Large intestine (tissue), 3 donors: ENCODE measurements at regions not wholly inside any gene's neighbourhood (a gene's known extent, or its start where the extent isn't known, plus 50 kb on each side); places are given as distances from the start of the nearest gene placed in this dataset.

Experiments
- DNase-seq, 2 donors: peaks; one replicate each; pipeline versions ENCODE4 v3.0.0 to v3.0.0-alpha.2; 2013
- H3K27ac ChIP-seq: one replicate; pipeline ENCODE4 v1.5.1; 2013; ENCODE audit warnings: low read length
- H3K27me3 ChIP-seq: 2 replicates; pipeline ENCODE4 v1.6.1; 2013; ENCODE audit warnings: low read length; ENCODE audit not compliant: control insufficient read depth, insufficient read depth
- H3K36me3 ChIP-seq: 2 replicates; pipeline ENCODE4 v1.6.1; 2013; ENCODE audit warnings: low read length; ENCODE audit not compliant: control insufficient read depth, insufficient read depth
- H3K4me1 ChIP-seq: one replicate; pipeline ENCODE4 v1.6.1; 2013; ENCODE audit warnings: low read length; ENCODE audit not compliant: control insufficient read depth, insufficient read depth
- H3K4me3 ChIP-seq: one replicate; pipeline ENCODE4 v1.5.1; 2013; ENCODE audit warnings: low read length
- H3K9me3 ChIP-seq: one replicate; pipeline ENCODE4 v1.6.1; 2013; ENCODE audit warnings: mild to moderate bottlenecking, low read depth, low read length, moderate library complexity; ENCODE audit not compliant: control insufficient read depth
- WGBS: methylation state at CpG from one replicate; pipeline ENCODE4 v1.1.5; 2013; ENCODE audit warnings: low lambda C conversion rate; ENCODE audit not compliant: insufficient coverage; 5-methylcytosine and 5-hydroxymethylcytosine counted together

- no peak overlapping the region for H3K4me3 ChIP-seq
- no CpG with 5 or more reads among the region's 5 CpGs for WGBS
Observed at GRCh38 chr10:83886871-83887270, 252.4 kb upstream of the GHITM start.

DNA sequence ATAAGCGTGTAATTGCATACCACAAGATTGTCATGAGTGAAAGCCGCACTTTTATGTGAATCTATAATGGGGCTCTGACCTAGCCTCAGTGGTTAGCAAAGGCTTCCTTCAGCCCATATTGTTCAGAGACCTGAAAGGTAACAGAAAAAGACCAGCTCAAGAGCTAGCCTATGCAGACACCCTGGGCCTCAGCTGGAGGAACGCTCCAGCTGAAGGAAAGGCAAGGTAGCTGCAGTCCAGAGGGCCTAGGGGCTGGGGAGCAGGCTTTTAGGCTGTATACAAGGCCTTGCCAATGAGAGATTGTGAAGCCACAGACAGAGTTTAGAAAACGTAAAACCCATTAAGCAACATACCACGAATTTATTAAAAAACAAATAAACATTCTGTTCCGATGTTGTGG is 246.6 kb upstream of the GHITM start:
- no peak overlapping the region for H3K4me3 ChIP-seq
- no peaks in the 10 kb centered on the region for H3K4me1 ChIP-seq
- no peak for DNase-seq
- H3K27me3 ChIP-seq: no peaks in the 10 kb centered on the region
- 86% methylated on average over 4 of the region's 6 CpGs for WGBS
- no peaks in the 10 kb centered on the region for H3K36me3 ChIP-seq
- H3K9me3 ChIP-seq: no peaks in the 10 kb centered on the region
- no peak overlapping the region for H3K27ac ChIP-seq

More at GRCh38 chr10:83886871-83887270, 252.4 kb upstream of the GHITM start:
- Histone ChIP-seq H3K27me3 (no peaks in the 10 kb centered on the region), H3K27ac (no peak overlapping the region), H3K9me3 (no peaks in the 10 kb centered on the region), H3K36me3 (no peaks in the 10 kb centered on the region), H3K4me1 (no peaks in the 10 kb centered on the region)
- no peak for DNase-seq

- H3K27ac ChIP-seq: no peak overlapping the region
- no peak overlapping the region for H3K4me3 ChIP-seq
- no peaks in the 10 kb centered on the region for H3K27me3 ChIP-seq
- no peaks in the 10 kb centered on the region for H3K4me1 ChIP-seq
- DNase-seq: no peak
- no CpG with 5 or more reads among the region's 6 CpGs for WGBS
- H3K9me3 ChIP-seq: no peaks in the 10 kb centered on the region
- no peaks in the 10 kb centered on the region for H3K36me3 ChIP-seq
Observed at GRCh38 chr10:83896219-83896618, 243.1 kb upstream of the GHITM start.

DNA sequence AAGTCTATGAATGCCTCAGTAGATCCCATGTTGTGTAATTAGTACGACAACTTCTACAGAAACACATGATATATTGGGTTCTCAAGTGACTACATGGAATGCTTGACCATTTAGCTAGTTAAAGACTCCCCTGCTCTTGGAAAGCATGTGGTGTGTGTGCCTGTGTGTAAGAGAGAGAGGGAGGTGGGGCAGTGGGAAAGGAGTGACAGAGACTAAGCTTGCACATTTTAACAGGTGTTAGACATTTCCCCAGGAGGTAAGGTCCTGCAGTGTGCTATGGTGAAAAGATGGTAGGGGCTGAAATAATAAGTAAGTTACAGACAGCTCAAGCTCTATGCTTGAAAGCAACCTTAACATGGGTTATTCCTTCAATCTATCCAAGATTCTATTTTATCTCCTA is 241.7 kb upstream of the GHITM start:
- H3K27me3 ChIP-seq: no peaks in the 10 kb centered on the region
- no peaks in the 10 kb centered on the region for H3K36me3 ChIP-seq
- WGBS: no CpG with 5 or more reads among the region's 1 CpG
- H3K27ac ChIP-seq: no peak overlapping the region
- no peaks in the 10 kb centered on the region for H3K9me3 ChIP-seq
- DNase-seq: no peak
- H3K4me3 ChIP-seq: no peak overlapping the region
- no peaks in the 10 kb centered on the region for H3K4me1 ChIP-seq

- Histone ChIP-seq H3K27me3 (peaks cover 3% of the 10 kb centered on the region), H3K36me3 (no peaks in the 10 kb centered on the region), H3K9me3 (no peaks in the 10 kb centered on the region), H3K4me1 (no peaks in the 10 kb centered on the region), H3K27ac (no peak overlapping the region), H3K4me3 (no peak overlapping the region)
- no CpG with 5 or more reads among the region's 2 CpGs for WGBS
- DNase-seq: no peak
Observed at GRCh38 chr10:83908506-83908905, 230.8 kb upstream of the GHITM start.

DNA sequence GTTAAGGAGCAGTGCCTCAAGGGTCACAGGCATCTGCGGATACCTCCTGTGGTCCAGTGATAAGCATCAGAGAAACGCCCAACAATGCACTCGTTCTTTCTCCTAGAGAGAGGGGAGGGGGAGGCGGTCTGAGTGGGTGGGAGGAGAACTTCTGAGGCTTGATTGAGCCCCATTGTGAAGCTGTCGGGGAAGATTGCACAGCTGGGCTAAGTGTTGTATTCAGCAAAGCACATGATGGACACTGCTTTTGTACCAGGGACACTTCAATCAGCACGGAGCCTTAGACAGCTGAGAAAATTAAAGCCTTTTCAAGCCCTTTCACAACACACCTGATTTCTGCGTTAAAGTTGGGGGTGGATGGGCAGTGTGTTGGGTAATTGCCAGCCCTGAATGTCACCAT is 230.3 kb upstream of the GHITM start:
- WGBS: no CpG with 5 or more reads among the region's 7 CpGs
- Histone ChIP-seq H3K9me3 (no peaks in the 10 kb centered on the region), H3K4me3 (no peak overlapping the region), H3K36me3 (no peaks in the 10 kb centered on the region), H3K4me1 (no peaks in the 10 kb centered on the region), H3K27ac (no peak overlapping the region), H3K27me3 (peaks cover 3% of the 10 kb centered on the region)
- no peak for DNase-seq

- WGBS: no CpG with 5 or more reads among the region's 1 CpG
- peak; percentile 43 to 48 for DNase-seq
Observed at GRCh38 chr10:83915801-83916200, 223.5 kb upstream of the GHITM start.

DNA sequence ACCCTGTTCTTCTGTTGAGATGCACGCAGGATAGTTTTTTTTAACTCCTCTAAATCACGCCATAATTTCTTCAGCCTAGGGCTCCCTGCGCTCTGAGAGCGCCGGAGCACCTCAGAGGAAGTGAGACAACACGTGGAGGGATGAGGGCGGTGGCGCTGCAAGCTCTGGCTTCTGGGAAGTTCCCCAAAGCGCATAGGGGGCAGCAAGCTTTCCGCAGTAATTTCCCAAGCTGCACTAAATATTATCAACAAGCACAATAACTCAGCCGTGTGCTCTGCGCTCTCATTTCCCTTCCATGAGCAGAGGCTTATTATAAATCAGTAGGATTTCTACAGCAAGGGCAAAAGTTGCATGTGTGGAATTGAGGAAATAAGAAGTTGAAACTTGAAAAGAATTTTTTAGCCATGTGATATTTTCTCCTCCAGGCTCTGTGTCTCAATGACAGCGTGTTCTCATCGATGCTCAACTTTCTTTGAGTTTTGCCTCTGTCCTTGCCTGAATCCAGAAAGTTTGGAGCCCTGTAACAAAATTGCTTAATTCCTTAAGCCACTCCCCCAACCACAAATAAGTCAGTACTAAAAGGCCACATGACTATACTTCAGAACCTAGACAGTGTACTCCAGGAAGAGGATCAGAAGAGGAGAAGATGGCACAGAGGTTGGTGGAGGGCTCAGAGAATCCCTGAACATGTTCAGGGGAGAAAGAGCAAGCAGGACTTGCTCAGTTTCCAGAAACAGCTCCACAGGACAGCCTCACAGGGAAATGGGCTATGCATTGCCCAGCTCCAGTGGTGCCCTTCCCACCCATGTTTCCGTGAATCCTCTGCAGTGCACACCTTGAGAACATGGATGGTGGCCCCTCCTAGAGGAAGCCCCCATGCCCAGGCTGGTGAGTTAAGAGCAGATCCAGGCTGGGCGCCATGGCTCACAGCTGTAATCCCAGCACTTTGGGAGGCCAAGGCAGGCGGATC is 221.5 kb upstream of the GHITM start:
- no peak overlapping the region for H3K27ac ChIP-seq
- no peaks in the 10 kb centered on the region for H3K9me3 ChIP-seq
- H3K4me1 ChIP-seq: peaks cover 11% of the 10 kb centered on the region
- peak; percentile 24 to 55 for DNase-seq
- WGBS: no CpG with 5 or more reads among the region's 17 CpGs
- peaks cover 3% of the 10 kb centered on the region for H3K27me3 ChIP-seq
- H3K4me3 ChIP-seq: no peak overlapping the region
- H3K36me3 ChIP-seq: no peaks in the 10 kb centered on the region

More at GRCh38 chr10:83915801-83916200, 223.5 kb upstream of the GHITM start:
- Histone ChIP-seq H3K36me3 (no peaks in the 10 kb centered on the region), H3K27me3 (no peaks in the 10 kb centered on the region), H3K4me1 (peaks cover 11% of the 10 kb centered on the region), H3K27ac (no peak overlapping the region), H3K9me3 (no peaks in the 10 kb centered on the region), H3K4me3 (no peak overlapping the region)

GRCh38 chr10:83919187-83919586 is 220.1 kb upstream of the GHITM start:
- no peak for DNase-seq
- H3K9me3 ChIP-seq: no peaks in the 10 kb centered on the region
- no peak overlapping the region for H3K4me3 ChIP-seq
- WGBS: no CpG with 5 or more reads among the region's 2 CpGs
- H3K27me3 ChIP-seq: peaks cover 3% of the 10 kb centered on the region
- H3K27ac ChIP-seq: no peak overlapping the region
- peaks cover 11% of the 10 kb centered on the region for H3K4me1 ChIP-seq
- H3K36me3 ChIP-seq: no peaks in the 10 kb centered on the region

DNA sequence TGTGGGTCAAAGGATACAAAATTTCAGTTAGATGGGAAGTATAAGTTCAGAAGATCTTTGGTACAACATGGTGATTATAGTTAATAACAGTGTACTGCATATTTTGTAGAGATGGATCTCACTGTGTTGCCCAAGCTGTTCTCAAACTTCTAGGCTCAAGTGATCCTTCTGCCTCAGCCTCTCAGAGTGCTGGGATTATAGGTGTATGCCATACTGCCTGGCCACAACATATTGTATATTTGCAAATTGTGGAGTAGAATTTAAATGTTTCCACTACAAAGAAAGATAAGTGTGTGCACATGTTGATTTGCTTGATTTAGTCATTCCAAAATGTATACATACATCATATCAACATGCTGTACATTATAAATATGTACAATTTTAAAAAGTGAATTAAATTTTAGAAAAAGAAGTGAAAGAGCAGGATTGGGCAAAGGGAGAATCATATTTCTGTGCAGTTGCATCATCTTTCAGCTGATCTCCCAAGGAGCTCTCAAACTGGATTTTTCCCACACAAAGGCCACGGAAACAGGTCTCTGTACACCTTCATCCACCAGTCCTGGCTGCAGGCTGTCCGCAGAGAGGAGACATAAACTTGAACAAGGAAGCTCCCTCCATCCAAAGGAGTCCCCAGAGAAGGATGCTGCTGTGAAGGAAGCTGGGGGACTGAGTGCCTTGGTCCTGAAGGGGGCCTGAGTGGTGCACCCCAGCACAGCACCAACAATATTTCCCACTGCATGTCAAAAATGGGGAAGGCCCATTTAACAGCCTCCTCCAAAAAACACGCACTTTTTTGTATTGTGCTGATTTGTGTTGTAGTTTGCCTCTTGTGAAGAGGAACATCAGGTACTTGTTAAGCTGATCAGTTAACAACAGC is 217.1 kb upstream of the GHITM start:
- H3K4me1 ChIP-seq: peaks cover 3% of the 10 kb centered on the region
- H3K27ac ChIP-seq: no peak overlapping the region
- no peaks in the 10 kb centered on the region for H3K9me3 ChIP-seq
- peaks cover 9% of the 10 kb centered on the region for H3K27me3 ChIP-seq
- H3K36me3 ChIP-seq: no peaks in the 10 kb centered on the region
- no peak overlapping the region for H3K4me3 ChIP-seq
- WGBS: no CpG with 5 or more reads among the region's 3 CpGs
- no peak for DNase-seq
